Neural crest cell (in vitro differentiated cells): ENCODE measurements at regions not wholly inside any gene's neighbourhood (a gene's known extent, or its start where the extent isn't known, plus 50 kb on each side); places are given as distances from the start of the nearest gene placed in this dataset.

ENCODE experiments used
- DNase-seq: peaks from one replicate; pipeline ENCODE4 v3.0.0; 2021; ENCODE audit warnings: low read depth, mixed read lengths, low spot score
- H3K27ac Mint-ChIP-seq: one replicate; pipeline ENCODE4 v1.8.0; 2021; ENCODE audit warnings: mild to moderate bottlenecking, mixed read lengths; ENCODE audit not compliant: unreplicated experiment
- H3K27me3 Mint-ChIP-seq: 2 replicates; pipeline ENCODE4 v1.8.0; 2021; ENCODE audit warnings: low read depth, mild to moderate bottlenecking, mixed read lengths
- H3K36me3 Mint-ChIP-seq: 2 replicates; pipeline ENCODE4 v1.8.0; 2021; ENCODE audit warnings: low read depth, mild to moderate bottlenecking, mixed read lengths
- H3K4me1 Mint-ChIP-seq: 2 replicates; pipeline ENCODE4 v1.8.0; 2021; ENCODE audit warnings: mixed read lengths
- H3K4me3 Mint-ChIP-seq: one replicate; pipeline ENCODE4 v1.8.0; 2021; ENCODE audit warnings: mild to moderate bottlenecking, mixed read lengths
- H3K9me3 Mint-ChIP-seq: 2 replicates; pipeline ENCODE4 v1.8.0; 2021; ENCODE audit warnings: mixed read lengths
- TF ChIP-seq, protein P1 (sequence below): fragments of 200-600 bp; sonication (generic); conservative IDR thresholded peaks from 2 replicates; pipeline ENCODE4 v1.5.0; 2021; ENCODE audit warnings: antibody characterized with exemption, mild to moderate bottlenecking

DNA sequence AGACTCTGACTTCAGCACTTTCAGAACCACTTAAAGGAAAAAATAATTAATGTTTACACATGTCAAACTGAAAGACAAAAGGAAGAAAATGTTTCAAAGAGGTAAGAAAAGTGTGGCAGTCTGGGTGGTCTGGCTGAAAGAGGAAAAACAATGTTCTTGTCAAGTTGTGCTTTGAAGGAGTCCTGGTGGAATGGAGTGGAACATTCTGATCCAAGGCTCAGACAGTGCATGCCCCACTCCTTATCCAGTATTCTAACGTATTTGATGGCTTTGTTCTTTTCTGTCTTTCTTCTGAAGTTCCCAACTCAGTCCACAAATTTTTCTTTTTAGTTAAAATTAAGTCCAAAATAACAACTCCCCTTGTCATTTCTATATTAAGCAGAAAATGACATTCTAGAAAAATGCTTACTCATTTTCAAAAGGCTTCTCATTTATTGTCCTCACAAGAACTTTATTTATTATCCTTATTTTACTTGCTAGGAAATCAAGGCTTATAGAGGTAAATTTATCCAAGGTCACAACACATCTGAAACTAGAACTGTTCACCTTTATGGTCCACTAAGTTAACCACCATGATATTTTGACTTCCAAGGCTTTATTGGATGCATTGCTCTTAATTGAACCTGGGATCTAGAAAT lies 121.7 kb upstream of the NAP1L1 start:
- TF ChIP-seq, protein P1, sequence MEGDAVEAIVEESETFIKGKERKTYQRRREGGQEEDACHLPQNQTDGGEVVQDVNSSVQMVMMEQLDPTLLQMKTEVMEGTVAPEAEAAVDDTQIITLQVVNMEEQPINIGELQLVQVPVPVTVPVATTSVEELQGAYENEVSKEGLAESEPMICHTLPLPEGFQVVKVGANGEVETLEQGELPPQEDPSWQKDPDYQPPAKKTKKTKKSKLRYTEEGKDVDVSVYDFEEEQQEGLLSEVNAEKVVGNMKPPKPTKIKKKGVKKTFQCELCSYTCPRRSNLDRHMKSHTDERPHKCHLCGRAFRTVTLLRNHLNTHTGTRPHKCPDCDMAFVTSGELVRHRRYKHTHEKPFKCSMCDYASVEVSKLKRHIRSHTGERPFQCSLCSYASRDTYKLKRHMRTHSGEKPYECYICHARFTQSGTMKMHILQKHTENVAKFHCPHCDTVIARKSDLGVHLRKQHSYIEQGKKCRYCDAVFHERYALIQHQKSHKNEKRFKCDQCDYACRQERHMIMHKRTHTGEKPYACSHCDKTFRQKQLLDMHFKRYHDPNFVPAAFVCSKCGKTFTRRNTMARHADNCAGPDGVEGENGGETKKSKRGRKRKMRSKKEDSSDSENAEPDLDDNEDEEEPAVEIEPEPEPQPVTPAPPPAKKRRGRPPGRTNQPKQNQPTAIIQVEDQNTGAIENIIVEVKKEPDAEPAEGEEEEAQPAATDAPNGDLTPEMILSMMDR, result no peak
- H3K4me3 Mint-ChIP-seq, result no peak overlapping the region
- H3K36me3 Mint-ChIP-seq, result peaks cover 3% of the 10 kb centered on the region
- H3K9me3 Mint-ChIP-seq, result peaks cover 5% of the 10 kb centered on the region
- H3K27me3 Mint-ChIP-seq, result no peaks in the 10 kb centered on the region
- no peaks in the 10 kb centered on the region for H3K4me1 Mint-ChIP-seq
- H3K27ac Mint-ChIP-seq, result no peak overlapping the region
- no peak for DNase-seq

DNA sequence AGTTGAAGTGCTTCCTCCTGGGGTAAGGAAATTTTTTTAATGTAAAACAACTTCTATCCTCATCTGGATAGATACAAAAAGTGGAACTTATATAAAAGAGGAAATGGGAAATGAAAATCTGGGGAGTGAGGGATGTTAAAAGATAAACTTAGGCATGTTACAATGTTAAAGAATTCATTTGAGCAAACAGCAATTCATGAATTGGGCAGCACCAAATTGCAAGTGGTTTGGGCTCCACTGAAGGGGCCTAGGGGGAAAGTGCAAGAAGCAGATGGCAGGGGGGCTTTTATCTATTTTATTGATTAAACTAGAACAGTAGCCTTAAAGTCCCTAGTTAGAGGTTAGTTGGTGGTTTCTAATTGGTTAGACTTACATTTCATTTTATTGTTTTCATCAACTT lies 118.1 kb upstream of the NAP1L1 start:
- TF ChIP-seq, protein P1, result no peak
- Mint-ChIP-seq H3K4me3 (no peak overlapping the region), H3K9me3 (peaks cover 9% of the 10 kb centered on the region), H3K27me3 (no peaks in the 10 kb centered on the region), H3K27ac (no peak overlapping the region), H3K36me3 (peaks cover 7% of the 10 kb centered on the region), H3K4me1 (no peaks in the 10 kb centered on the region)
- no peak for DNase-seq

DNA sequence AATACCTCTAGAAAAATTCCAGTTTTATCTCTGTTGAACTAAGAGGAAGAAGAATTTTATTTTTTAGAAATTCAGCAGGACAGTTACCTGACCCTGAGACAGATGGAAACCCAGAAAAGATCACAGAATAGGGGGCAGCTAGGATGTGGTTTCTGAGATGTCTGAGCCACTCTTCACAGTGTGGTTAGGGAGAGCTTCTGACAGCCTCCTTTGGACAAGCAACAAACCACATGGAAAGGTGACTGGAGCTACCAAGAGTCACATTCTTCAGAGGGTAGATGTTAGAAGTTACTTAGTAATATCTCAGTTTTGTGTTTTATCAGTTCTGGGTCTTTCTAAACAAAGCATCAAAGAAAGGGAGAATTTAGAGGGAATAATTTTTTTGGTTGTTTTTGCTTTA lies 117.3 kb upstream of the NAP1L1 start:
- TF ChIP-seq, protein P1, result no peak
- no peak for DNase-seq
- H3K4me3 Mint-ChIP-seq, result no peak overlapping the region
- peaks cover 9% of the 10 kb centered on the region for H3K9me3 Mint-ChIP-seq
- no peak overlapping the region for H3K27ac Mint-ChIP-seq
- no peaks in the 10 kb centered on the region for H3K4me1 Mint-ChIP-seq
- no peaks in the 10 kb centered on the region for H3K27me3 Mint-ChIP-seq
- peaks cover 7% of the 10 kb centered on the region for H3K36me3 Mint-ChIP-seq

DNA sequence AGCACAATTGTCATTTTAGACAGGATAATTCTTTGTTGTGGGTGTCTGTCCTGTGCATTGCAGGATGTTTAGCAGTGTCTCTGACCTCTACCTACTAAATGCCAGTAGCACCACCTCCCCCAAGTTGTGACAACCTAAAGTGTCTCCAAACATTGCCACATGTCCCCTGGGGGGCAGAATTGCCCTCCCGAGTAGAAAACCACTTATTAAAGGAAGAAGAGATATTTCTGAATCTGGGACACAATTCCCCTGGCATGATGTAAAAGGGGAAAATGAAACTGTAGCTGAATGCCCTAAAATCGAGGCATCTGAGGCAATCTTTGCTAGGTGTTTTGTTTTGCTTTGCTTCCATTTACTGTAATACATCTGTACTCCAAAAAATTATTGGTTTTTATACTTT lies 116.8 kb upstream of the NAP1L1 start:
- Mint-ChIP-seq H3K27ac (no peak overlapping the region), H3K36me3 (peaks cover 7% of the 10 kb centered on the region), H3K4me1 (no peaks in the 10 kb centered on the region), H3K27me3 (no peaks in the 10 kb centered on the region), H3K9me3 (peaks cover 9% of the 10 kb centered on the region), H3K4me3 (no peak overlapping the region)
- TF ChIP-seq, protein P1, result no peak
- no peak for DNase-seq

DNA sequence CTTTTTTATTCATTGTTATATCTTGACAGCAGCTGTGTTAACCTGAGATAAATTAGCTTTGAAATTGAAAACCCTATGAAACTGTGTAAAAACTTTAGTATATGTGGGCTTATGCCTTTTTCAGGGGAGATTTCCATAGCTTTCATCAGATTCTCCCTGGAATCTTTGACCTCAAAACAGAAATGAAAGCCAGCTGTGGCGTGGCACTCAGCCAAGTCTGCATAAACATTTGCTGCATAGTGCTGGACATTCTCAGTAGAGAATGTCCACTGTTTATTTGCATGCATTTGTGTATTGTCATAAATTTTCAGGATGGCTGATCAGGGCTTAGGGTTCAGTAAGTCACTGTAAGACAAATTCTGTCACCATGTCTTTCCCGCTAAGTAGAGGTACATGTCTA lies 115.3 kb upstream of the NAP1L1 start:
- Mint-ChIP-seq H3K4me3 (no peak overlapping the region), H3K4me1 (no peaks in the 10 kb centered on the region), H3K9me3 (peaks cover 9% of the 10 kb centered on the region), H3K36me3 (peaks cover 7% of the 10 kb centered on the region), H3K27me3 (no peaks in the 10 kb centered on the region), H3K27ac (no peak overlapping the region)
- DNase-seq, result no peak
- TF ChIP-seq, protein P1, result no peak
